ENCODE measurements at regions not wholly inside any gene's neighbourhood (a gene's known extent, or its start where the extent isn't known, plus 50 kb on each side); places are given as distances from the start of the nearest gene placed in this dataset.

GRCh38 chr17:21551081-21551881 is 141.0 kb upstream of the KCNJ18 start:
- TF ChIP-seq CTCF (conservative IDR thresholded peaks at IDR 0.05 in 1 of 2, IDR thresholded peaks at IDR 0.05 in 1 of 2; ENCODE audit: extremely low read depth in 1 of 2, insufficient read depth in 1 of 2, low read depth in 1 of 2, low read length in 2 of 2), result no peak
- no peak for TF ChIP-seq EZH2 (IDR thresholded peaks at IDR 0.05; ENCODE audit: borderline replicate concordance, low read length)

All from mammary epithelial cell (primary cell).